ENCODE measurements at regions not wholly inside any gene's neighbourhood (a gene's known extent, or its start where the extent isn't known, plus 50 kb on each side); places are given as distances from the start of the nearest gene placed in this dataset.

- TF ChIP-seq, protein P1, sequence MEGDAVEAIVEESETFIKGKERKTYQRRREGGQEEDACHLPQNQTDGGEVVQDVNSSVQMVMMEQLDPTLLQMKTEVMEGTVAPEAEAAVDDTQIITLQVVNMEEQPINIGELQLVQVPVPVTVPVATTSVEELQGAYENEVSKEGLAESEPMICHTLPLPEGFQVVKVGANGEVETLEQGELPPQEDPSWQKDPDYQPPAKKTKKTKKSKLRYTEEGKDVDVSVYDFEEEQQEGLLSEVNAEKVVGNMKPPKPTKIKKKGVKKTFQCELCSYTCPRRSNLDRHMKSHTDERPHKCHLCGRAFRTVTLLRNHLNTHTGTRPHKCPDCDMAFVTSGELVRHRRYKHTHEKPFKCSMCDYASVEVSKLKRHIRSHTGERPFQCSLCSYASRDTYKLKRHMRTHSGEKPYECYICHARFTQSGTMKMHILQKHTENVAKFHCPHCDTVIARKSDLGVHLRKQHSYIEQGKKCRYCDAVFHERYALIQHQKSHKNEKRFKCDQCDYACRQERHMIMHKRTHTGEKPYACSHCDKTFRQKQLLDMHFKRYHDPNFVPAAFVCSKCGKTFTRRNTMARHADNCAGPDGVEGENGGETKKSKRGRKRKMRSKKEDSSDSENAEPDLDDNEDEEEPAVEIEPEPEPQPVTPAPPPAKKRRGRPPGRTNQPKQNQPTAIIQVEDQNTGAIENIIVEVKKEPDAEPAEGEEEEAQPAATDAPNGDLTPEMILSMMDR (IDR thresholded peaks at IDR 0.05; ENCODE audit: low read depth, low read length) = no peak
- H3K4me1 ChIP-seq (ENCODE audit: low read depth) = no peaks in the 10 kb centered on the region
- no peak overlapping the region for H3K4me3 ChIP-seq
- H3K36me3 ChIP-seq = no peaks in the 10 kb centered on the region
- H3K27ac ChIP-seq = no peak overlapping the region
- no peak for DNase-seq (ENCODE audit: low read depth in 1 of 2, low spot score in 1 of 2)
- no peaks in the 10 kb centered on the region for H3K9me3 ChIP-seq (ENCODE audit: low read depth)
- H3K27me3 ChIP-seq = no peaks in the 10 kb centered on the region
These were observed 119.6 kb downstream of the NPIPB5 start for GRCh38 chr16:22630242-22630641.

DNA sequence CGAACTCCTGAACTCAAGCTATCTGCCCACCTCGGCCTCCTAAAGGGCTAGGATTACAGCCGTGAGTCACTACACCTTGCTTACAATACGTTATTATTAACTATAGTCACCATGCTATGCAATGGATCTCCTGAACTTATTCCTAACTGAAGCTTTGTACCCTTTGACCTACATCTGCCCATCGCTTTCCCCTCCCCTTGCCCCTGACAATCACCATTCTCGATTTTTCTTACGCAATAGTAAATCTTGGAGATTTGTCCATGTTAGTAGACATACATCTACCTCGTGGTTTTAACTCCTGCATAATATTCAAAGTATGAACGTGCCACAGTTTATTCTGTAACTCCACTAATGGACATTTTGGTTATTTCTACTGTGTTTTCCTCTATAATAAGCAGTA lies 120.6 kb downstream of the NPIPB5 start:
- no peaks in the 10 kb centered on the region for H3K27me3 ChIP-seq
- no peak overlapping the region for H3K4me3 ChIP-seq
- no peaks in the 10 kb centered on the region for H3K4me1 ChIP-seq (ENCODE audit: low read depth)
- no peaks in the 10 kb centered on the region for H3K36me3 ChIP-seq
- H3K9me3 ChIP-seq (ENCODE audit: low read depth) = no peaks in the 10 kb centered on the region
- TF ChIP-seq, protein P1 (IDR thresholded peaks at IDR 0.05; ENCODE audit: low read depth, low read length) = no peak
- no peak overlapping the region for H3K27ac ChIP-seq
- no peak for DNase-seq (ENCODE audit: low read depth in 1 of 2, low spot score in 1 of 2)

GRCh38 chr16:22632606-22633005 lies 121.9 kb downstream of the NPIPB5 start:
- Histone ChIP-seq H3K27me3 (no peaks in the 10 kb centered on the region), H3K4me1 (ENCODE audit: low read depth) (no peaks in the 10 kb centered on the region), H3K4me3 (no peak overlapping the region), H3K27ac (no peak overlapping the region), H3K36me3 (no peaks in the 10 kb centered on the region), H3K9me3 (ENCODE audit: low read depth) (no peaks in the 10 kb centered on the region)
- DNase-seq (ENCODE audit: low read depth in 1 of 2, low spot score in 1 of 2) = no peak
- TF ChIP-seq, protein P1 (IDR thresholded peaks at IDR 0.05; ENCODE audit: low read depth, low read length) = no peak

- H3K36me3 ChIP-seq = no peaks in the 10 kb centered on the region
- no peak for DNase-seq (ENCODE audit: low read depth in 1 of 2, low spot score in 1 of 2)
- no peaks in the 10 kb centered on the region for H3K27me3 ChIP-seq
- no peaks in the 10 kb centered on the region for H3K4me1 ChIP-seq (ENCODE audit: low read depth)
- H3K4me3 ChIP-seq = no peak overlapping the region
- no peak overlapping the region for H3K27ac ChIP-seq
- H3K9me3 ChIP-seq (ENCODE audit: low read depth) = no peaks in the 10 kb centered on the region
- TF ChIP-seq, protein P1 (IDR thresholded peaks at IDR 0.05; ENCODE audit: low read depth, low read length) = no peak
These were observed 122.6 kb downstream of the NPIPB5 start for GRCh38 chr16:22633280-22633679.

DNA sequence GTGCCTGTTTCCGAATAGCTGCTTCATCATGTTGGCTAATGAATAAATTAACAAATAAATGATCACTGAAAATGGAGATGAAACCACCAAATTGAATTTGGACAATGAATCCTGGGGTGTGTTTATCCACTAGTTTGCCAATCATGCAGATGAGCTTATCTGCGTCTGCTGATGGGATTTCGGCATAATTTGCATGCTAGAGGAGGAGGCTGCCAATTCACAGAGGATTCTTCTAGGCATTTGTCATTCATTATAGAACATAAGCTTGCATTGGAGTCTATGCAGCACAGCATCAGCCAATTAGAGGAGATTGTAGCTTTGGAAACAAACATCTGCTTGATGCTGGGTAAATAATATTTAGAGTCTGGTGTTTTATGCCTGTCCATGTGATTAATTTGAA lies 123.1 kb downstream of the NPIPB5 start:
- no peaks in the 10 kb centered on the region for H3K36me3 ChIP-seq
- no peak overlapping the region for H3K4me3 ChIP-seq
- TF ChIP-seq, protein P1 (IDR thresholded peaks at IDR 0.05; ENCODE audit: low read depth, low read length) = no peak
- H3K27ac ChIP-seq = no peak overlapping the region
- H3K4me1 ChIP-seq (ENCODE audit: low read depth) = no peaks in the 10 kb centered on the region
- no peaks in the 10 kb centered on the region for H3K9me3 ChIP-seq (ENCODE audit: low read depth)
- DNase-seq (ENCODE audit: low read depth in 1 of 2, low spot score in 1 of 2) = no peak
- H3K27me3 ChIP-seq = no peaks in the 10 kb centered on the region

- Histone ChIP-seq H3K27ac (no peak overlapping the region), H3K36me3 (no peaks in the 10 kb centered on the region), H3K9me3 (ENCODE audit: low read depth) (no peaks in the 10 kb centered on the region), H3K4me1 (ENCODE audit: low read depth) (no peaks in the 10 kb centered on the region), H3K27me3 (no peaks in the 10 kb centered on the region), H3K4me3 (no peak overlapping the region)
- DNase-seq (ENCODE audit: low read depth in 1 of 2, low spot score in 1 of 2) = no peak
- TF ChIP-seq, protein P1 (IDR thresholded peaks at IDR 0.05; ENCODE audit: low read depth, low read length) = no peak
These were observed 124.3 kb downstream of the NPIPB5 start for GRCh38 chr16:22634954-22635353.

All from cardiac muscle cell (in vitro differentiated cells and primary cell).